ENCODE measurements at regions not wholly inside any gene's neighbourhood (a gene's known extent, or its start where the extent isn't known, plus 50 kb on each side); places are given as distances from the start of the nearest gene placed in this dataset.

GRCh38 chr20:51148941-51149340 lies 126.0 kb upstream of the KCNG1 start:
- no CpG with 5 or more reads among the region's 2 CpGs for WGBS (ENCODE audit: insufficient coverage)
- H3K27me3 ChIP-seq (ENCODE audit: control insufficient read depth, insufficient read depth, low read length) = no peaks in the 10 kb centered on the region
- no peaks in the 10 kb centered on the region for H3K36me3 ChIP-seq (ENCODE audit: control insufficient read depth, insufficient read depth, low read length)
- H3K9me3 ChIP-seq (ENCODE audit: control insufficient read depth, insufficient read depth, low read length) = peaks cover 7% of the 10 kb centered on the region
- no peak overlapping the region for H3K27ac ChIP-seq (ENCODE audit: low read depth, low read length)
- H3K4me3 ChIP-seq (ENCODE audit: low read depth, low read length) = no peak overlapping the region
- no peaks in the 10 kb centered on the region for H3K4me1 ChIP-seq (ENCODE audit: control insufficient read depth, insufficient read depth, low read length)
- peak in 1 of 6 donors; percentile 65 for DNase-seq (ENCODE audit: low read depth in 4 of 6, low spot score in 6 of 6)

DNA sequence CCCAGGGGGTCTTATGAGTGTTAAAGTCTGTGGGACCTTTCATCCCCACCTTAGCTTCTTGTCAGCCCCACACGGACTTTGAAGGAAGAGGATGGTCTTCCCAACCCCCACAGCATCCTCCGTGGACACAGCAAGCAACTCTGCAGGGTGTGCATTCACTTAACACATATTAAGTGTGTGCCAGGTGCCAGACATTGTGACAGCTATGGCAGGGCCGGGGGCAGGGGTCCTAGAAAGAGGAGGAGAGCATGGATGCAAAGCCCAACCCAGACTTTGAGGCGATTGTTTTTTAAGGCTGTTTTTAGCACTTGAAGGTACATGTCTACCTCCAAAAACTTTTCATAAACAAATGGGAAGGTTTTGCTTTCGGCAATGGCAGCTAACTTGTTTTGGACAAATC lies 121.6 kb upstream of the KCNG1 start:
- H3K9me3 ChIP-seq (ENCODE audit: control insufficient read depth, insufficient read depth, low read length) = peaks cover 7% of the 10 kb centered on the region
- H3K27ac ChIP-seq (ENCODE audit: low read depth, low read length) = no peak overlapping the region
- WGBS (ENCODE audit: insufficient coverage) = 34% methylated on average over 2 of the region's 5 CpGs
- no peaks in the 10 kb centered on the region for H3K4me1 ChIP-seq (ENCODE audit: control insufficient read depth, insufficient read depth, low read length)
- H3K36me3 ChIP-seq (ENCODE audit: control insufficient read depth, insufficient read depth, low read length) = no peaks in the 10 kb centered on the region
- H3K27me3 ChIP-seq (ENCODE audit: control insufficient read depth, insufficient read depth, low read length) = no peaks in the 10 kb centered on the region
- no peak overlapping the region for H3K4me3 ChIP-seq (ENCODE audit: low read depth, low read length)
- no peak for DNase-seq (ENCODE audit: low read depth in 4 of 6, low spot score in 6 of 6)

- no peaks in the 10 kb centered on the region for H3K36me3 ChIP-seq (ENCODE audit: control insufficient read depth, insufficient read depth, low read length)
- 100% methylated on average over 2 of the region's 2 CpGs for whole genome bisulfite sequencing (ENCODE audit: insufficient coverage)
- H3K27ac ChIP-seq (ENCODE audit: low read depth, low read length) = no peak overlapping the region
- peaks cover 7% of the 10 kb centered on the region for H3K9me3 ChIP-seq (ENCODE audit: control insufficient read depth, insufficient read depth, low read length)
- no peaks in the 10 kb centered on the region for H3K27me3 ChIP-seq (ENCODE audit: control insufficient read depth, insufficient read depth, low read length)
- H3K4me3 ChIP-seq (ENCODE audit: low read depth, low read length) = no peak overlapping the region
- no peak for DNase-seq (ENCODE audit: low read depth in 4 of 6, low spot score in 6 of 6)
- H3K4me1 ChIP-seq (ENCODE audit: control insufficient read depth, insufficient read depth, low read length) = no peaks in the 10 kb centered on the region
Observed at GRCh38 chr20:51143652-51144051, 120.7 kb upstream of the KCNG1 start.

- Histone ChIP-seq H3K27ac (ENCODE audit: low read depth, low read length) (no peak overlapping the region), H3K27me3 (ENCODE audit: control insufficient read depth, insufficient read depth, low read length) (no peaks in the 10 kb centered on the region), H3K36me3 (ENCODE audit: control insufficient read depth, insufficient read depth, low read length) (no peaks in the 10 kb centered on the region), H3K9me3 (ENCODE audit: control insufficient read depth, insufficient read depth, low read length) (peaks cover 7% of the 10 kb centered on the region), H3K4me3 (ENCODE audit: low read depth, low read length) (no peak overlapping the region), H3K4me1 (ENCODE audit: control insufficient read depth, insufficient read depth, low read length) (no peaks in the 10 kb centered on the region)
- no peak for DNase-seq (ENCODE audit: low read depth in 4 of 6, low spot score in 6 of 6)
- WGBS (ENCODE audit: insufficient coverage) = 81% methylated on average over 5 of the region's 7 CpGs
Observed at GRCh38 chr20:51142448-51142847, 119.5 kb upstream of the KCNG1 start.

DNA sequence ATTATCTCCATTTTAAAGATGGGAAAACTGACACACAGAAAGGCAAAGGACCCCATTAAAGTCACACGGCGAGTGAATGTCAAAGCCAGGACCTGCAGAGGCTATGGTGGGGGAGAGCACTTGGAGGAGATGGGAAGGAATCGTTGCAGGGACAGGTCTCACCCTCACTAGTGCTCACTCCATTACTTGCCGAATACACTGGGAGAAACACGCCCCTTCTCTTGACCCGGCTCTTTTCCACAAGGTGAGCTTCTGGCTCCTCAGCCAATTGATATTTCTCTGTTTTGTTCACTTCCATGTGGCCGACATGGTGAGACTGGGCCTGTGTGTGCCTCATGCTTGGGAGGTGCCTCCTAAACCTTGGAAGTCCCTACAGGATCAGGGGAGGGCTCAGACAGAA lies 117.8 kb upstream of the KCNG1 start:
- WGBS (ENCODE audit: insufficient coverage) = 99% methylated on average over 7 of the region's 7 CpGs
- Histone ChIP-seq H3K27ac (ENCODE audit: low read depth, low read length) (no peak overlapping the region), H3K4me1 (ENCODE audit: control insufficient read depth, insufficient read depth, low read length) (no peaks in the 10 kb centered on the region), H3K36me3 (ENCODE audit: control insufficient read depth, insufficient read depth, low read length) (no peaks in the 10 kb centered on the region), H3K27me3 (ENCODE audit: control insufficient read depth, insufficient read depth, low read length) (no peaks in the 10 kb centered on the region), H3K4me3 (ENCODE audit: low read depth, low read length) (no peak overlapping the region), H3K9me3 (ENCODE audit: control insufficient read depth, insufficient read depth, low read length) (peaks cover 1% of the 10 kb centered on the region)
- no peak for DNase-seq (ENCODE audit: low read depth in 4 of 6, low spot score in 6 of 6)

DNA sequence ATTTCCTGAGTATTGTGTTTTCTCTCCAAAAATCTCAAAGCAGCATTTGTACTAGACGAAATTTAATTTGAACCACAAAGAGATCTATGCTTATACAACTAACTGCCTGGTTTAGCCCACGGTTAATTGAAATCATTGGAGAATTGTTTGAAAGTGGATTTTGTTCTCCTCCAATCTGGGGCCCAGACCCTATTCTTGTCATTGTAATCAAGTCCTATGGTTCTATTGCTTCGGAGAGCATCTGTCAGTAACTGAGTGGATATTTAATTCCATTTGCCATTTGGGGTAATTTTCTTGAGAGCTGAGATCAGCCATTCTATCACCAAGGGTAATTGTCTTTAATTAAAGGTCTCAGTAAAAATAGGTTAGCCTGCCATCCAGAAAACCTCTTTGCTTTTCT lies 117.0 kb upstream of the KCNG1 start:
- Histone ChIP-seq H3K4me1 (ENCODE audit: control insufficient read depth, insufficient read depth, low read length) (no peaks in the 10 kb centered on the region), H3K9me3 (ENCODE audit: control insufficient read depth, insufficient read depth, low read length) (no peaks in the 10 kb centered on the region), H3K27me3 (ENCODE audit: control insufficient read depth, insufficient read depth, low read length) (no peaks in the 10 kb centered on the region), H3K27ac (ENCODE audit: low read depth, low read length) (no peak overlapping the region), H3K4me3 (ENCODE audit: low read depth, low read length) (no peak overlapping the region), H3K36me3 (ENCODE audit: control insufficient read depth, insufficient read depth, low read length) (no peaks in the 10 kb centered on the region)
- WGBS (ENCODE audit: insufficient coverage) = no CpG with 5 or more reads among the region's 3 CpGs
- DNase-seq (ENCODE audit: low read depth in 4 of 6, low spot score in 6 of 6) = peak in 1 of 6 donors; percentile 67

DNA sequence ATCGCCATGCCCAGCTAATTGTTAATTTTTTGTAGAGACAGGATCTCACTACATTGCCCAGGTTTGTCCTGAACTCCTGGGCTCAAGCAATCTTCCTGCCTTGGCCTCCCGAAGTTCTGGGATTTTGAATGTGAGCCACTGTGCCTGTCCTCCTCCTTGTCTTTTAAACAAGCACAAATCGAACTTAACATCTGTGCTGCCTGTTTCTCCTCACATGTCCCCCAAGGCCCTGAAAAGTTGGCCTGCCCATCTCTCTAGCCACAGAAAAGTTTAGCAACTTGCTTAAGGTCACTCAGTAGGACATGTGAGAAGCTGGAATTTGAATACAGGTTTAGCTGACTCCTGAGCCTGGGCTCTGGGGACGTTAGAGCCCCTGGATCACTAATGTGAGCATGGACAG lies 115.7 kb upstream of the KCNG1 start:
- Histone ChIP-seq H3K4me1 (ENCODE audit: control insufficient read depth, insufficient read depth, low read length) (no peaks in the 10 kb centered on the region), H3K9me3 (ENCODE audit: control insufficient read depth, insufficient read depth, low read length) (no peaks in the 10 kb centered on the region), H3K4me3 (ENCODE audit: low read depth, low read length) (no peak overlapping the region), H3K27ac (ENCODE audit: low read depth, low read length) (no peak overlapping the region), H3K36me3 (ENCODE audit: control insufficient read depth, insufficient read depth, low read length) (no peaks in the 10 kb centered on the region), H3K27me3 (ENCODE audit: control insufficient read depth, insufficient read depth, low read length) (no peaks in the 10 kb centered on the region)
- no peak for DNase-seq (ENCODE audit: low read depth in 4 of 6, low spot score in 6 of 6)
- WGBS (ENCODE audit: insufficient coverage) = 87% methylated on average over 4 of the region's 4 CpGs

GRCh38 chr20:51137461-51137860 lies 114.6 kb upstream of the KCNG1 start:
- Histone ChIP-seq H3K9me3 (ENCODE audit: control insufficient read depth, insufficient read depth, low read length) (no peaks in the 10 kb centered on the region), H3K27ac (ENCODE audit: low read depth, low read length) (no peak overlapping the region), H3K4me1 (ENCODE audit: control insufficient read depth, insufficient read depth, low read length) (peaks cover 2% of the 10 kb centered on the region), H3K27me3 (ENCODE audit: control insufficient read depth, insufficient read depth, low read length) (no peaks in the 10 kb centered on the region), H3K36me3 (ENCODE audit: control insufficient read depth, insufficient read depth, low read length) (no peaks in the 10 kb centered on the region), H3K4me3 (ENCODE audit: low read depth, low read length) (no peak overlapping the region)
- 100% methylated on average over 1 of the region's 3 CpGs for WGBS (ENCODE audit: insufficient coverage)
- DNase-seq (ENCODE audit: low read depth in 4 of 6, low spot score in 6 of 6) = no peak

GRCh38 chr20:51135926-51136715 lies 113.2 kb upstream of the KCNG1 start:
- Histone ChIP-seq H3K27me3 (ENCODE audit: control insufficient read depth, insufficient read depth, low read length) (no peaks in the 10 kb centered on the region), H3K27ac (ENCODE audit: low read depth, low read length) (no peak overlapping the region)

GRCh38 chr20:51134405-51134804 lies 111.5 kb upstream of the KCNG1 start:
- no peak overlapping the region for H3K27ac ChIP-seq (ENCODE audit: low read depth, low read length)
- H3K27me3 ChIP-seq (ENCODE audit: control insufficient read depth, insufficient read depth, low read length) = no peaks in the 10 kb centered on the region
- H3K36me3 ChIP-seq (ENCODE audit: control insufficient read depth, insufficient read depth, low read length) = no peaks in the 10 kb centered on the region
- no peaks in the 10 kb centered on the region for H3K9me3 ChIP-seq (ENCODE audit: control insufficient read depth, insufficient read depth, low read length)
- no peak for DNase-seq (ENCODE audit: low read depth in 4 of 6, low spot score in 6 of 6)
- 69% methylated on average over 6 of the region's 6 CpGs for WGBS (ENCODE audit: insufficient coverage)
- peaks cover 9% of the 10 kb centered on the region for H3K4me1 ChIP-seq (ENCODE audit: control insufficient read depth, insufficient read depth, low read length)
- H3K4me3 ChIP-seq (ENCODE audit: low read depth, low read length) = no peak overlapping the region

More at GRCh38 chr20:51135926-51136715, 113.2 kb upstream of the KCNG1 start:
- no peaks in the 10 kb centered on the region for H3K9me3 ChIP-seq (ENCODE audit: control insufficient read depth, insufficient read depth, low read length)
- no peaks in the 10 kb centered on the region for H3K36me3 ChIP-seq (ENCODE audit: control insufficient read depth, insufficient read depth, low read length)
- 58% methylated on average over 2 of the region's 7 CpGs for WGBS (ENCODE audit: insufficient coverage)
- H3K4me1 ChIP-seq (ENCODE audit: control insufficient read depth, insufficient read depth, low read length) = peaks cover 9% of the 10 kb centered on the region
- no peak for DNase-seq (ENCODE audit: low read depth in 4 of 6, low spot score in 6 of 6)
- no peak overlapping the region for H3K4me3 ChIP-seq (ENCODE audit: low read depth, low read length)

Data from spinal cord (tissue), 9 donors.